Stimulated activated CD8-positive, alpha-beta memory T cell treated with anti-CD3 and anti-CD28 coated beads, Interleukin-15, amount 100 ng/mL, for 24 hours (primary cell): ENCODE measurements at regions not wholly inside any gene's neighbourhood (a gene's known extent, or its start where the extent isn't known, plus 50 kb on each side); places are given as distances from the start of the nearest gene placed in this dataset.
"Not testable (repeated sequence)": the region's sequence is repeated elsewhere in the genome, so short reads cannot be mapped to it uniquely, and the experiment has no call there.

Experiments used
- DNase-seq: peaks from one replicate; pipeline ENCODE4 v3.0.0-alpha.2; 2020; ENCODE audit warnings: low read depth

- DNase-seq, result no peak
Measured at GRCh38 chr6:102902471-102902870, 1509.0 kb downstream of the GRIK2 start.

GRCh38 chr6:102895683-102896082 lies 1502.2 kb downstream of the GRIK2 start:
- no peak for DNase-seq

- DNase-seq, result no peak
Measured at GRCh38 chr6:102885165-102885564, 1491.7 kb downstream of the GRIK2 start.

GRCh38 chr6:102853249-102853955 lies 1459.9 kb downstream of the GRIK2 start:
- DNase-seq, result no peak

GRCh38 chr6:102848796-102849195 lies 1455.3 kb downstream of the GRIK2 start:
- no peak for DNase-seq

- DNase-seq, result no peak
Measured at GRCh38 chr6:102848210-102848609, 1454.7 kb downstream of the GRIK2 start.

GRCh38 chr6:102841060-102841459 lies 1447.6 kb downstream of the GRIK2 start:
- DNase-seq, result no peak

- no peak for DNase-seq
Measured at GRCh38 chr6:102832021-102832420, 1438.5 kb downstream of the GRIK2 start.

- no peak for DNase-seq
Measured at GRCh38 chr6:102820098-102820497, 1426.6 kb downstream of the GRIK2 start.

- DNase-seq, result no peak
Measured at GRCh38 chr6:102815207-102815606, 1421.7 kb downstream of the GRIK2 start.

GRCh38 chr6:102813489-102814275 lies 1420.2 kb downstream of the GRIK2 start:
- no peak for DNase-seq

- DNase-seq, result no peak
Measured at GRCh38 chr6:102812242-102812641, 1418.7 kb downstream of the GRIK2 start.

GRCh38 chr6:102808944-102809505 lies 1415.5 kb downstream of the GRIK2 start:
- DNase-seq, result not testable (repeated sequence)

- DNase-seq, result no peak
Measured at GRCh38 chr6:102799051-102799450, 1405.5 kb downstream of the GRIK2 start.

GRCh38 chr6:102798636-102799035 lies 1405.1 kb downstream of the GRIK2 start:
- DNase-seq, result no peak

- no peak for DNase-seq
Measured at GRCh38 chr6:102793752-102794151, 1400.2 kb downstream of the GRIK2 start.

- no peak for DNase-seq
Measured at GRCh38 chr6:102774326-102774725, 1380.8 kb downstream of the GRIK2 start.

- DNase-seq, result no peak
Measured at GRCh38 chr6:102773636-102774035, 1380.1 kb downstream of the GRIK2 start.

GRCh38 chr6:102766963-102767362 lies 1373.5 kb downstream of the GRIK2 start:
- no peak for DNase-seq

GRCh38 chr6:102764317-102764716 lies 1370.8 kb downstream of the GRIK2 start:
- DNase-seq, result no peak

- DNase-seq, result no peak
Measured at GRCh38 chr6:102763891-102764290, 1370.4 kb downstream of the GRIK2 start.

GRCh38 chr6:102761872-102762271 lies 1368.4 kb downstream of the GRIK2 start:
- DNase-seq, result no peak

- no peak for DNase-seq
Measured at GRCh38 chr6:102759415-102759814, 1365.9 kb downstream of the GRIK2 start.
